ENCODE measurements at regions not wholly inside any gene's neighbourhood (a gene's known extent, or its start where the extent isn't known, plus 50 kb on each side); places are given as distances from the start of the nearest gene placed in this dataset.

DNA sequence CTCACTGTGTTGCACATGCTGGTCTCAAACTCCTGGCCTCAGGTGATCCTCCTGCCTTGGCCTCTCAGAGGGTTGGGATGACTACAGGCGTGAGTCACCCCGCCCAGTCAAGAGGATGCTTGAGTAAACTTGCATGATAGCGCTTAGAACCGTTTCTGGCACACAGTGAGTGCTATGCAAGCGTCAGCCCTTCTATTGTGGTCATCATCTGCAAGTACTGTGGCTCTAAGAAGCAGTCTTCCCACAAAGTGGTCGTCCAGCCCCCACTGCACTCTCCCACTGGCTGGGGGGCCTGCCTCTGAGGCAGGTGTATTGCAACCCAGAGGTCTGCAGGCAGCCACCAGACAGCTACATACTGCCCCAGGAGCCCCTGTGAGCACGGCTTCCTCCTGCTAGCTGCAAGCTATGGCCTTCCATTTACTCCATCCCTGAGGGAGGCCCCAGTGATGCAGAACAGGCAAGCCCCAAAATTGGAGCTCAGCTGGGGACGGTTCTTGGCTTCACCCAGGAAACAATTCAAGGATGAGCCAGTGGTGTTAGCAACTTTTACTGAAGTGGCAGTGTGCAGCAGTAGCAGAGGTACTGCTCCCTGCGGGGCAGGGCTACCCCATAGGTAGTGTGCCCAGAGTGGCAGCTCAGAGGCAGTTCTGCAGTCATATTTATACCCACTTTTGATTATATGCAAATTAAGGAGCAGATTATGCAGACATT lies 95.4 kb downstream of the LSM3 start:
- DNase-seq = no peak

DNA sequence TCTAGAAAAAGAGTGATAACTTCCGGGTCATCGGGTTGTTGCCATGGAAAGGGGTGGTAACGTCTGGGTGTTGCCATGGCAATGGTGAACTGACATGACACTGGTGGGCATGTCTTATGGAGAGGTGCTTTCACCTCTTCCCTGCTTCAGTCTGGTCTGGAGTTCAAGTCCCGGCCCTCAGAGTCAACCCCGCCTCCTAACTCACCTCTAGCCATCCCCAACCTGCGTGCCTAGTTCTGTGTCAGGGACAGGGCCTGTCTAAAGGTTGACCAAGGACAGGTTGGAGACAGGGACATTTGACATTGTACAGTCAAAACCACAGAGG lies 96.0 kb downstream of the LSM3 start:
- no peak for DNase-seq

DNA sequence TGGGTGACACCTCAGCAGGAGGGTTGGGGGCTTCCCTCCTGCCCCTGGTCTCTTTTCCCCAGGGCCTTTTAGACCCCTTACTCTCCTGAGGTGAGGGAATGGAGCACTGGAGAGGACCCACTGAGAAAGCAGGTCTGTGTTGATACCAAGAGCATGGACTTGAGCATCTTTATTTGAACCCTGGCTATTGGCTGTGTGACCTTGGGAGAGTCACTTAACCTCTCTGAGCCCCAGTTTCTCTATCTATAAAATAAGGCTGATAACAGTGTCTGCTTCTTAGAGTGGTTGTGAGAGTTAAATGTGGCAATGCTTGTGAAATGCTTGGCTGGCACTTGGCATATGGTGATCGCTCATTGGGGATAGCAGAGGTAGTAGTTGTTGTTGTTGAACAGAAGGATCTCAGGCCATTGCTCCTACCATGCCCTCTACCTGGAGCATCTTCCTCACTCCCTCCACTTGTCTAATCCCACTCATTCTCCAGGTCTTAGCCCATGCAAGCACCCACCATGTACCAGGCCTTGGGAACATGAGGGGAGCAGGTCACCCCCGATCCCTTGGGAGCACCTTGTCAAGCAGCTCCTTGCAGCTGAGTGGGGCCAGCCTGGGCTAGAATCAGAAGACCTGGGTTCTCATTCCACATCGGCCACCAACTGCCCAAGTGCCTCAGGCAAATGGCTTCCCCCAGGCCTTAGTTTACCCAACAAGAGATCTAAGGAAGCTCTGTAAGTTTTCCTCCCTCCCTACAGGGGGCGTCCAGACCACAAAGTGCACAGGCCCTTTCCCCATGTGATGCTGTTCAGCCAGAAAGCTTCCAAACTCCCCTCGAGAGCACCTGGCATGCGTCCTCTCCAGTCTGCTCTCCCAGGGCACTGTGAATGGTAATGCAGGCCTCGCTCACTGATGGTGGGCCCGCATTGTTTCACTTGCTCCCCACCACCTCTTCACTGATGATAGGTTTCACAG lies 96.7 kb downstream of the LSM3 start:
- DNase-seq = peak; percentile 11

DNA sequence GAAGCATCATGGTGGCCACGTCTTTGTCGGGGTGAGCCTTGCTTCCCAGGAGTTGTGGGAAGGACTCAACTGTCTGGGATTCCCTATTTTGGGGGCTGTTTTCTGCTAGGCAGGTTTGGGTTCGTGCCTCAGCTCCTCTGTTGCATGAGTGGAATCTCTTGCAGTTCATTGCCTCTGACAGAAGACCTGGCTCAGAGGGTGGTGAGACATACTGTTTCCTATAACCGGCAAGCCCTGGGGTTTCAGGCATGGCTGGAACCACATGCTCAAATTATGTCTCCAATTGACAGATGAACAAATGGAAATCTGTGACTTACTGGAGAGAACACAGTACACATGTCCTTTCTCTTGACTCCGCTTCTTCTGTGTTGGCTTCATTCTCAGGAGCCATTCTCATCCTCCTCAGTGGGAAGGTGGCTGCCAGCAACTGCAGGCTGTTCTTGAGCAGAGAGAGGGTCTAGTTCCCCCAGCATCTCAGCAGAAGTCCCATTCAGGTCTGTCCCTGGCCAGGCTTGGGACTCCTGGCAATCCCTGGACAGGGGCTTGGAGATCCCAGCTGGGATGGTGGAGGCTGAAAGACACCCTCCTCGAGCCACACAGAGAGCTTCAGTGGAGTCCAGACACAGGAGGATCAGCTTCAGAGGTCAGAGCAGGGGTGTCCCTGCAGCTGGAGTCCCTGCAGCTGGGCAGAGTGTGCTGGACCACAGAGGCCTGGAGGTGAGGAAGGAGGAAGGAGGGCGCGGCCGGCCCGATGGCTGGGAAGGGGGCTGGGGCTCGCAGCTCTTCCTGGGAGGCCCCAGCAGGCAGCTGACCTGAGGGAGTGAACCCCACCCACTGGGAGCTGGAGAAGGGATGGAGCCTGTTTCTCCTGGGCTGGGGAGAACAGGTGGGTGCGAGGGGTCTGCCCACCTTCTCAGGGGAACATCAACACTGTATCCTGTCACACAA lies 97.6 kb downstream of the LSM3 start:
- DNase-seq = no peak

DNA sequence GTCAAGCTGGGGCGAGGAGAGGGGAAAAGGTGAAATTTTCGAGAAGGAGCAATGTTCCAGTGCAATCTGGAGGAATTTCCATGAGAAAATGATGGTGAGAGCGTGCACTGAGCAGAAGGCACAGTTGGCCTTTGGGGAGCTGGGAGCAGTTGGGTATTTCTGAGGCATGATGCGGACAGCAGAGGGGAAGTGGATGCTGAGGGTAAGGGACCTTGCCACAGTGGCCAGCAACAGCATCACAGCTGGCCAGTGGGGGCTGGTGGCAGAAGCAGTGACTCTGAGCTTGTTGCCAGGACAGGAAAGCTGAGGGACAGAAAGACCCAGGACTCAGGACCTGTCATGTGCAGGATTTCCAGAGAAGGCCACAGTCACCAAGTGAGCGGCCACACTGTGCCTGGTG lies 98.9 kb downstream of the LSM3 start:
- no peak for DNase-seq

DNA sequence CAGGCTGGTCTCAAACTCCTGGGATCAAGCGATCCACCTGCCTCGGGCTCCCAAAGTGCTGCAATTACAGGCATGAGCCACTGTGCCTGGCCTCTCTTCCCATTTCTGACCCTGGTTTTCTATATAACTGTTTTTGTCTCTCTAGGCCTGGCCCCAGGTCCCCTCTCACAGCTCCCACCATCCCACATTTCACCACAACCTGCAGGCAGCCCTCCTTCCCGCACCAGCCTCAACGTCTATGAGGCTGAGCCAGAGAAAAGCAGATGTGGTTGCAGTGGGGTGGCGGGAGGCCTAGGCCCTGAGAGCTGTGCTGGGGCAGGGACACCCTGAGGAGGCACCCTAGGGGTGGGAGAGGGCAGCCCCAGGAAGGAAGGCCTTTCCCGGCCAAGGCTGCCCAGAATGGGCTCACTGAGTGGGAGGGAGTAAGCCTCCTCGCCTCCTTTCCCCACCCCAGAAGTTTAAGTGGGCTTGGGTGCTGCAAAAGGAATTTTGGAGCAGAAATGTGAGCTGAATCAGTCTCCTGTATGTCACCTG lies 99.7 kb downstream of the LSM3 start:
- no peak for DNase-seq

DNA sequence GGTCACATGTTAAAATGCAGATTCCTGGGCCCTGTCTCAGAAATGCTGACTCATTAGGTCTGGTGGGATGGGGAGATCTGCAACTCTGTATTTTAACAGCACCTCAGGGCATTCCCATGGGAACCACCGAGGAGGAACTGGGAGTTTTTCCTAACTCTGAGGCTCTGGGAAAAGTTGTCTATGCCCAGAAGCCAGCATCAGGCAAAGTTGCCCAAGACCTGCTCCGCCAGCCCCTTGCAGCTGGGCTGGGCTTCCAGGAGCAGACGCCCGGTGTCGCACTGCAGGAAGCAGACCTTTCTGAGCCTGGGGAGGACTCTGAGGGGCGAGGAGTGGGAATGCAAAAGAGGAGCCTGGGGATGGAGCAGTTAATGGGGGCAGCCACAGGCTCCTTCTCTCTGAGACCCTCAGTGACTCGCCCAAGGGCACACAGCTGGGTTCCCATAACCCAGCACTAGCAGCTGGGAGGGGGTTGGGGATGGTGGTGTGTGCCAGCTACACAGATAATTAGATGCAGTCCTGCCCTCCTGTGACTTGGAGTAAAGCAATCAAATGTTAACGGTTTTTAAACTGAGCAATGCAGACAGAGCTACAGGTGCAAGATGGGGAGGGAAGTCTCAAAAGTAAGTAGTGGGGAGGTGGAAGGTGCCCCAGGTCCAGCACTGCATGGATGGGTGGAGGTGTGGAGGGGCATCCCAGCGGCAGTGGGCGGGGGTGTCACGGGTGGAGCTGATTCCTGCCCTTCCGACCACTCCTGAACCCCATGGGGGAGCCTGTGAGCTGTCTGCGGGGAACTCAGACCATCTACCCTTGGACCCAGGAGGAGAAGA lies 100.4 kb downstream of the LSM3 start:
- DNase-seq = no peak

DNA sequence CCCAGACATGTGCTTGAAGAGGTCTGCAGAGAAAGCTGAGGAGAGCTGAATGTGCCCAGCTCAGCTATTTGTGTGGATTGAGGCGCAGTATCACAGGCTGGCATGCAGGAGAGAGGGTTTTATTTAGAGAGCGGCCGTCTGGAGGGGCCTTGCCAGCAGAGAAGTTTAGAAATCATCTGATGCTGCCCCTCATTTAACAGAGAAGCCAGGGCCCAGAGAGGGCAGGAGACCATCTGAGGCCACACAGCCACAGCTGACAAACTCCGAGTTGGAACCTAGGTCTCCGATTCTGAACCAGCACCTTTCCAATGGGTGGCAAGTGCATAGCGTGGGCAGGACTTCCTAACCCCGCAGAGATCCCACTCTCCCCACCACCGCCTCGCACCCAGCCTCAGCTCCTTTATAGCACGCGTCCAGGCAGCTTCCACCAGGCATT lies 101.0 kb downstream of the LSM3 start:
- no peak for DNase-seq

DNA sequence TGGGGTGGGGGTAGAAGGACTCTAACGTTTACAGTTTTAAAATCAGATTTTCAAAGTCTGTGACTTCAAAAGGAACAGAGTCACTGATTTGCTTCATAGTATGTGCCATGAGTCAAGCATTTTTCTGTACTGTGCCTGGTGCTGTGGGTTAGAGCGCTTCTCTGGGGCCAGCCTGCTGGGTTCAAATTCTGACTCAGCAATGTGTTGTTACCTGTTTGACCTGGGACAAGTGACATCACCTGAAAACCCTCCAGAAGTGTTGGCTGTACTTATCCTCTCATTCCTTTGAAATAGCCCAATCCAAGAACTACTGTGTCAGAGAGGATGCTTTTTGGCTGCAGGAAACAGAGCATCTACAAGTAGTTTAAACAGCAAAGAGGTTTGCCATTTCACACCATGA lies 101.7 kb downstream of the LSM3 start:
- DNase-seq = no peak

DNA sequence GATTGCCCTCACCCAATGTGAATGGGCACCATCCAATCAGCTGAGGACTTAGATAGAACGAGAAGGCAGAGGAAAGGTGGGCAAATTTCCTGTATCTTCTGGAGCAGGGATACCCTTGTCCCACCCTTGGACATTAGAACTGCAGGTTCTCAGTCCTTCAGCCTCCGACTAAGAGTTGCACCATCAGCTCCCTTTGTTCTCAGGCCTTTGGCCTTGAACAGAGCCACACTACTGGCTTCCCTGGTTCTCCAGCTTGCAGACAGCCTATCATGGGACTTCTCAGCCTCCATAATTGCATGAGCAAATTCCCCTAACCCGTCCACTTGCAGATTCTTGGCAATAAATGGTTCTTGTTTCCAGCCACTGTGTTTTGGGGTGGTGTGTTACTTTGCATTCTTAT lies 102.4 kb downstream of the LSM3 start:
- DNase-seq = no peak

DNA sequence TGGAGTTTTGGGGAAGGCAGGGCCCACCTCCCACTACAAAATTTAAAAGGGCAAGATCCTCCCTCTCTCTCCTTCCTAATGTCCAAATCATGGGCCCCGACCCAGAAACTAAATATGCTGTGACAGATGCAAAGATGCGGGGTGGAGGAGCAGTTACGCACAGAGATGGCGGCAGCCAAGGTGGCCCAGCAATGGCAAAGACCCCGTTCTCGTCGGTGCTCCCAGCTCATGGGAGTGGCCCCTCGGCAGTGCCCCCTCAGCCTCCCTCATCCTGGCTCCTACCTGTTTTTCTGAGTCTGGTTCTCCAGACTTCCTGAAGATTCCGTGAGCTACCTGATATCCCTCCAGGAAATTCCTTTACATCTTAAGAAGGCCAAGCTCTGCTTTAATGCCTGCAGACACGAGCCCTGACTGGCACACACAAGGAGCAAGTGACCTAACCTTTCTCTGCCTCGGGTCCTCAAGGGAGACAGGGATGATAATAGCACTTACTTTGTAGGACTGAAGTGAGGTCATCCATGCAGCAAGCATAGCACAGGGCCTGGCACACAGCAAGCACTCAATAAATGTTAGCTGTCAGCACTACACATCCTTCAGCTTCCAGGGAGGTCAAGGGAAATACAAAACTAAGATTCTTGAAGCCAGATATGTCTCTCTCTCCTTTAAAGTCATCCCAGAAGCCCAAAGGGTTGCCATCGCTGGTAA lies 103.5 kb downstream of the LSM3 start:
- no peak for DNase-seq

DNA sequence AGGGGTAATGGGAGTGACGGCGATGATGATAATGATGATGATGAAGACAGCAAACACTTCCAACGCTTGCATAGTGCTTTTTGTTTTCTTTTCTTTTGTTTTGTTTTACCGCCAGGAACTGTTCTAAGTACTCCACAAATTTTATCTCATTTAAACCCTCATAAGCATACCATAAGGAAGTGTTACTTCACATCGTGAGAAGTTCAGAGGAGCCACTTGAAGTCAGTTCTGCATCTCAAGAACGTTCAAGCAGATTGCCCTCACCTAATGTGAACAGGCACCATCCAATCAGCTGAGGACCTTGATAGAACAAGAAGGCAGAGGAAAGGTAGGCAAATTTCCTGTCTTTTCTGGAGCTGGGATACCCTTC lies 104.1 kb downstream of the LSM3 start:
- no peak for DNase-seq

DNA sequence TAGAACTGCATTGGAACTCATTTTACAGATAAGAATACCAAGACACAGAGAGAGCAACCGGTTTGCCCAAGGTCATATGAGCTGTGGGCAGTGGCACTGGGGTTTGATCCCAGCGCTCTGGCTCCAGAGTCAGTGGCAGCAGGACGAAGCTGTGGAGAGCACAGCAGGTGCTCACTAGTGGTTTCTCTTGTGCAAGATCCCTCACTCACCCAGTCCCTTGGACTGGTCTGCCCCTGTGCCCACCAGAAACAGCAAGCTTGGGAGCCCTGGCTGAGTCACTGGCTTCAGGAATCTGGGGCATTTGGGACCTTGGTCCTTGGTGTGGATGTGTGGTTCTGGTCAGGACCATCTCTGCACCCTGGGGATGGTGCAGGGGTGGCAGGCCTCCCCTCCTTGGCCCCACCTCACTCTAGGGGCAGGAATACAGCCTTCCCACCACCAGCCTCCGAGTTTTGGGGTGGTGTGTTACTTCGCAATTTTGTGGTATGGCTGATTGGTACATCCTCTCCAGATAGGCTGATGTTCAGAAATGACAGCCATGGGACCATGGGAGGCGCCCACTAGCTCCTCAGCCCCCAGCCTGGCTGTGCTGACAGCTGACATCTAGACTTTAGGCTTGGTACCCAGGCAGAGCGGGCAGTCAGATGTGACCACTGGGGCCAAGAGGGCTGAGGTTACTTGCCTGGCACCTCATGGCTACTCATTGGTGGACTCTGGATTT lies 104.6 kb downstream of the LSM3 start:
- DNase-seq = no peak

DNA sequence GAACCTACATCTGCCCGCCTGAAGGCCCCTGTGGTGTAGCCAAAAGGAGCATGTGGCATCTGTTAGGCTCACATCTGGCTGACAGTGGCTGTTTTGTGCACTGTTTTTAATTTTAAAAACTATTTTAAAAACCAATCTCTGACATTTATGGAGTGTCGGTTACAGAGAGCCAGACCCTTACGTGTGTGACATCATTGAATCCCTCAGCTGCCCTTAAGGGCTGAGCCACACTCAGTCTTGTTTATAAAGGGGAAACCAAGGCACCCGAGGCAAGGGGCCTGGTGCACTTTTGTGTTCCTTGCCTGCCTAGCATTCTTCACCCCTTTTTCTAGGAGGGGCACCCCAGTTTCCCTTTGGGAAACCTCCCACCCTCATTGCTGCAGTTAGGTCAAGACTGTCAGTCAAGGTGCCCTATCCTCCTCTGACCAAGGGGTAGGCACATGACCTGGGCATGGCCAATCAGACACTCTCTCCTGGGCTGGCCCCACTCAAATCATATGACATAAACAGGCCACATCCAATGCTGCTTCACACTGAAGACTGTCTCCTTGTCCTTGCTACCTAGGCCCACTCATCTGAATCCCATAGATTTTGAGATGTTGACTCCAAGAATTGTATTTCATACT lies 105.3 kb downstream of the LSM3 start:
- DNase-seq = no peak

DNA sequence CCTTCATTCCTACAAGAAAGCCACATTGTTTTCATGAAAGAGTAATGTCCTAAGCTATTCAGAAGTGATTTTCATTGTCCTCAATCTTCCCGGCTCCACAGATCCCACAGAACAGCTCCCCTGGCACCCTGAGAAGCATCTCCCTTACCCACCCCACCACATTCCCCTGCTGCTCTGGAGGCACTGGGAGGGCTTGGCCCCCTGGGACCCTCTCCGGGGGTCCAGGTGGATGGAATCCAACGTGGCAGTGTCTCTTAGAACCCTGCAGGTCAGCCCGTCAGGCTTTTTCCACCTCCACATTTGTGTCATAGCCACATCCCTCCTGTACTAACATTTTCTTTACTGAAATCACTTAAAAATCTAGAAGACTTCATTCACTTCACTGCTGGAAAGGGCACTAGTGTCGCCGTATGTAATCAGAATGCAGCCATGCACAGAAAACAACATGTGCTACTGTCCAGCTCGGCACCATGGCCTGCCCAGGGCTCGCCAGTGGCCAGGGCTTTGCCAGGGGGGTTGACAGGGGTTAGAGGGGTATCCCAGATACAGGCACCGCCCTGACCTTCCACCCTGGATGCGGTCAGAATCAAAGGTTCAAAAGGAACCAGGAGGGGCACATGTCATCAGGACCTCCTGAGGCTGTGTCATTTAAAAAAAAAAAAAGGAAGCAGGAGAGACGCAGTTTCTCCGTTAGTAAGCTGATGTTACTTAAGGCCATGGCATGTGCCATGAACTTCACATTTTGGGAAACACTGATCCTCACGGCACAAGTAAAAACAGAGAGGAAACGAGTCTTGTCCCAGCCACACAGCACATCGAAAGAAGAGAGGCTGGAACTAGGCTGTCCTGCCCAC lies 106.3 kb downstream of the LSM3 start:
- no peak for DNase-seq

DNA sequence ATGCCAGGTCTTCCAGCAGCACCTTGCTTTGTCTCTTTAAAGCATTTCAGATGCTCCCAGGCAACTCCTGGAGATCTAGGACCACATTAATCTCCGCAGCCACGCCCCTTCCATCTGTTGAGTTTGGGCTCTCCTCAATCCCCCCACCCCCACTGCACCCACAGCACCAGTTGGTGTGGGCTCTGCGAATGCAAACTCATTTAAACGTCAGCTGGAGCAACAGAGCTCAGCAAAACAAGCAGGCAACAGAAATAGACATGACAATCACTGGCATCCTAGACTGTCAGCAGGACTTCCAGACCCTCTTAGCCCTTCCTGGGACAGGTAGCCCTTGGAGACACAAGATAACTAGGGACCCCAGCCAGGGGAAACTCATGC lies 106.9 kb downstream of the LSM3 start:
- peak; percentile 73 for DNase-seq

DNA sequence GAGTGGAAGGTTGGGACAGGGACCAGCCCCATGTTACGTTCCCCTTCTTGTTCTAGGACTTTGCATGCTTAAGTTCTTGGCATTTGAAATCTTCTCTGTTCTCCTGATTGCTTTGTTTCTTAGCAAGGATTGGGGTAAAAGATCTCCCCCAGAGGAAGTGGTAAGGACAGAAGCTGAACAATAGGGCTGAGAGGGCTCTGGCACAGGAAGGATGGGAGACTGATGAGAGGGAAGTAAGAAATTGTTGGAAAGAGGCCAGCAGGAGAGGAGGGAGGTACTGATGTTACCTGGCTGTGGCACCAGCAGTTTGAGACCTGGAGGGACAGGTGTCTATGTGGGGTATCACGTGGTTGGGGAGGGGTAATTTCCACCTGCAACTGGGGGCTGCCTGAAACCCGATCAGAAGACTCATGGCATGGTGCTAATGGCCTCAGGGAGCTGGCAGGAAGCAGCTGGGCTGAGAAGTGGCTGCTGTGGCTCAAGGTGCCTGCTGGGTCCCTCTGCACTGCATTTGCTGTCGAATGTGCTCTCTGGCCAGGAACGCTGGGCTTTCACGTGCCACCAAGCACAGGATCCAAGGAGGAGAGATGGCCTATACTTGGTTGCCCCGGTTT lies 108.4 kb downstream of the LSM3 start:
- no peak for DNase-seq

DNA sequence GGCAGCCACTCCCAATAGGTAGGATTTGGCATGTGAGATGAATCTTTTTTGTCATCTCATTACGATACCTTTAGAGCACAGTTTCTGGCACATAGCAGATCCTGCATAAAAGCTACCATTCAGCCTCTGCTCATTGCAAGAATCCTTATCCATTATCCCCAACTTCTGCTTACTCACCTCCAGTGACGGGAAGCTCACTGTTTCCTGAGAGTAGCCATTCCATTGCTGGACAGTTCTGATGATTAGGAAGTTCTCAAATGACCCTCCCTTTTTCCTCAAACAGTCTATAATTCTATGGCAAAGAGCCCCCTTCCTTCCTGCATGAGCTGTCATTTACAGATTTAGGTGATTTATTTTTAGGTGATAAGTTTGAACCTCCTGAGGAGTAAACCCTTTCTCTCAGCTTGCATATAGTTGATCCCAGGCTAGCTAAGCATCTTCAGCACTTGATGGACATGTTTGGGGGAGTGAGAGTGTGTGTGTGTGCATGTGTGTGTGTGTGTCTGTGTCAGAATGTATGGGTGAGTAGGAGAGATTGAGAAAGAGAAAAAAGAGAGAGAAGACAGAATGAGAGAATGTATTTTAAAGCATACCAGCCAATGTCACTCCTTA lies 109.7 kb downstream of the LSM3 start:
- DNase-seq = no peak
